ENCODE measurements at regions not wholly inside any gene's neighbourhood (a gene's known extent, or its start where the extent isn't known, plus 50 kb on each side); places are given as distances from the start of the nearest gene placed in this dataset.

DNA sequence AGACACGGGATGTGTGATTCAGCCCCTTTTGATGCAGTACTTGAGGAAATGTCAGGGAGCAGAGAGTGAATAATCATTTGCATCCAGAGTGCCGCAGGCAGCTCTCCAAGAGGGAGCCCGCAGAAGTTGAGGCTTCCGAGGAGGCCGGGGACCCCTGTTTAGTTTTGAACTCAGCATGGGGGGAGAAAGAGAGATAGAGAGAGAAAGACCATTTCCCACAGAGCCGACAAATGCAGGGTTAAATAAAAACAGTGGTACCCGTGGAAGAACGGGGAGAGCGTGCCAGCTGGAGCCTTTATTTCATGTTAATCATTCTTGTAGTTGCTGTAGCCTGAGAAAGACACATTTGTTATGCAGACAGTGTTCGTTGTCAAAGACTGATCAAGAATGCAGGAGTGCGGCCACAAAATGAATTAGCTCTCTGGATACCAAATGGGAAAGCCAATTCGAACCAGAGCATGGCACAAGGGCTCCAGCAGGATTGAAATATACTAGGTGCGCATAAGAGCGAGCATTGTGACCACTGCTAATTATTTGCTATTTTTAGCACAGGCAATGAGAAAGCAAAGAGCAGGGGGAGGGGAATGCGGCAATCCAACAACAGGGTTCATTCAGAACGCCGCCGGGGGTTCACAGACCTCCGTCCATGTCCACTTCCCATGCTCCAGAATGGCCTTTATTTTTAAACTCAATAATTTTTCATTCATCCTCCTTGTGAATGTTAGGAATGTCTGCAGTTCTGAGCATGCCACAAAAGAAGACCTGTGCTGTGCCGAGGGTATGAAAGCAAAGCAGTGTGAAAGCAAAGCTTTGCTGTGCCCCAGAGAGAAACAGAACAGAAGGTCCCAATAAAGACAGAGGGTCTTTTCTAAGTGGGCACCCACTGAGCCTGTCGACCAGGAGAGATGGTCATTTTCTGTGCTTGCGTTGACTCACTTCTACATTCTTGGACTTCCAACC, 243.9 kb upstream of the VCX3A start:
- no peak for DNase-seq (ENCODE audit: low spot score)

- DNase-seq (ENCODE audit: low spot score) = no peak
Measured at GRCh38 chrX:6777238-6778002, 242.5 kb upstream of the VCX3A start.

GRCh38 chrX:6770936-6771335, 236.0 kb upstream of the VCX3A start:
- DNase-seq (ENCODE audit: low spot score) = no peak

GRCh38 chrX:6768881-6769280, 234.0 kb upstream of the VCX3A start:
- DNase-seq (ENCODE audit: low spot score) = no peak

DNA sequence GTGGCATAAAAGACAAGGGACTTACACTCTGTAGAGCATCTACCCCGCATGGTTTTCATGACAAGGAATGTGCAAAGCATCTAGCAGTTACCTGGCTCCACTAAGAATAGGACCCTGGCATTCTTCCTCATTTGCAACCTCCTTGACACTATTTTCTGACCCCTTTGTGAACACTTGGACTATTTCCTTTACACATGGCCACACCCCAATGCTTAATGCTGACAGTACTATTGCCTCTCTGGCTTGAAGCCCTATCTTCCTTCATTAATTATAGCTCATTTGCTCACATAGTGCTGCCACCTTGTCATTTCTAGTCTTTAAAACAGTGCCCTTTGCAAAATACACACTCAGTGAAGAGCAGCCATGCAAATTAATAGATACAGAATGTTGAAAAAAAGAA, 226.3 kb upstream of the VCX3A start:
- no peak for DNase-seq (ENCODE audit: low spot score)

DNA sequence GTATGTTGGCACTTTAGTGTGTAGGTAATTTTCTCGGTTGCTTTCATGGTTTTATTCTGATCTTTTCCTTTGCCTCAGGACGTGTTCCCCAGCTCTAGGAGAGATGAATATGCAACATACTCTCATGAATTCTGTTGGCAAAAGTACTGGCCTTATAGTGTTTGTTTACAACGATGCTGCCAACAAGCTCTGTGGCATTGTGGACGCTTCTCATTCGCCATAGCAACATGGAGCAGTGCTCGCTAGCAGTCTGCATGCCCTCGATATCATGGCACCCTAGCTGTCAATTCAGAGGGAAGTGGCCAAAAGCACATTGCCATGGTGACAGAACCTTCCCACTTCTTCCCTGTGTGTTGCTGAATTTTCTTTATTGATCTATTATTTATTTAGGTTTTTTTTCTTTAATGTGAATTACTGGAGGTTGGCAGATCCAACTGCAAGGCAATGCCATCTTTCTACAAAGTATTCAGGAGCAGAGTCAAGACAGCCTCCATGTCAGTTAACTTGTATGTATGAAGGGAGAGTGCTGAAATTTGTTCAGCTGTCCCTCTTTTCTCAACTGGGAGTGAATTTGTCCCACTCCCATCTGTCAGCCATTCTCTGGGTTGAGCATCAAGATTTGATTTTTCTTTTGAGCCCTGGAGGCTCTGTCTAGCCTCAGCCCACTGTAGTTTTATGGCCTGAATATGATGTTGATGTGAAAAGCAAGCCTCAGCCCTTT, 224.9 kb upstream of the VCX3A start:
- DNase-seq (ENCODE audit: low spot score) = no peak

- no peak for DNase-seq (ENCODE audit: low spot score)
Measured at GRCh38 chrX:6758234-6758633, 223.3 kb upstream of the VCX3A start.

GRCh38 chrX:6757631-6758030, 222.7 kb upstream of the VCX3A start:
- DNase-seq (ENCODE audit: low spot score) = no peak

DNA sequence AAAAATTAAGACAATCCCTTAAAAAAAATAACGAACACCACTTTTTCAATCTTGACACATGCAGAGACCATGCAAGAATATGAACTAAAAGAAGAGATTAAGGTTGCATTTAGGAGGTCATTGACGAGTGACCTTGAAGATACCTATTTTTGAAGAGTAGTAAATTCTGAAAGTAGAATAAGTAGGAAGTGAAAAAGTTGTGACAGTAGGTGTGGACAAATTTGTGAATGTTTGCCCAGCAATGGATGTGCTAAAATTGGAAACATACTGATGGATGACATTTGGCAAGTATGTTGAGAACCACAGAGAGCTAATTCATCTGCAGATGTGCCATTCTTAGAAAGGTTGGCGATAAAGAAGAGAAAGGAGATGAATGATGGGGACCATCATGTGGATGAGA, 213.7 kb upstream of the VCX3A start:
- DNase-seq (ENCODE audit: low spot score) = no peak

- no peak for DNase-seq (ENCODE audit: low spot score)
Measured at GRCh38 chrX:6738518-6739470, 203.9 kb upstream of the VCX3A start.

GRCh38 chrX:6734844-6735634, 200.1 kb upstream of the VCX3A start:
- no peak for DNase-seq (ENCODE audit: low spot score)

DNA sequence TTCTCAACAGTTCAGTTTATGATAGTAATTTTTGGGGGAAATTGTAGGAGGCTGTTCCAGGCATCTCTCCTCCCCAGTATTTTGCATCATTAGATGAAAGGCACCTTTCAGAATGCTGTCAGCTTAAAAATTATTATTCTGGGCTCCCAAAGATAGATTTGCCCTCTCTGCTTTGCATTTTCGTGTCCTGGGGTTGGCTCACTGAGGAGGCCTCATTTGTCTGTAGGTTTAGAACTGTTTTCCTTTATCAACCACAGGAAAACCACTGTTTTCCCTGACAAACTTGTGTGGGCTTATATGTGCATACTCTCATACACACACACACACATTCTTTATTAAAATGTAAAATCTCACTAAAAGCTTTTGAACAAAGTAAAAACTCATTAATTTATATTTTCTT, 197.2 kb upstream of the VCX3A start:
- no peak for DNase-seq (ENCODE audit: low spot score)

DNA sequence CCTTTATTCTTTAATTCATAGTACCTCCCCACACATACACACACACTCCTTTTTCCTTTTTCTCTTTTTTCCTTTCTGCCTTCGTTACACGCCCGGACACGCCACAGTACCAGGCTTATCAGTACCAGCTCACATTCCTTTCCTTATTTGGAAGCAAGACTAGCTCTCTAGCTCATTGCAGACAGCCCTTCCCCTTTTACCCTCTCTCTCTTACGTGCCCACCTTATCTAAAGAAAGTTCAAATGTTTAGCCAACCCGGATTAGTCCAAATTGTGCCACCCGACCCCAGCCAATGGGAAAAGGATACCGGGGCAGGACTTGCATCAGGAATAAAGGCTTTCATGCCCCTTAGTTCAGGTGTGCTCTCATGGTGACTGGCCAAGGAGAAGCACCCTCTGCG, 194.7 kb upstream of the VCX3A start:
- DNase-seq (ENCODE audit: low spot score) = no peak

DNA sequence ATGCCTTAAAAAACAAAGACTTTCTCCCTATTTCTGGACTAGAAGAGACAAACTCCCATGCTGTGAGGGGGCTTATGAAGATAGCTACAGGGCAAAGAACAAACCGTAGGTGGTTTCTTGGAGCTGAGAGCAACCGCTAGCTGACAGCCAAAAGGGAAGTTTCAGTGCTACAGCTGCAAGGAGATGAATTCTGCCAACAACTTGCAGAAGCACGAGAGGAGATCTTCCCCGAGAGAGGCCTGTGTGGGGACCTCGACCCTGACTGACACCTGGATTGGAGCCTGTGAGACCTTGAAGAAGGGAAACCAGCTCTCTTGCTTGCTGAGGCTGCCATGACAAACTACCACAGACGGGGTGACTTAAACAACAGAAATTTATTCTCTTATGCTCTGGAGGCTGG, 183.8 kb upstream of the VCX3A start:
- no peak for DNase-seq (ENCODE audit: low spot score)

DNA sequence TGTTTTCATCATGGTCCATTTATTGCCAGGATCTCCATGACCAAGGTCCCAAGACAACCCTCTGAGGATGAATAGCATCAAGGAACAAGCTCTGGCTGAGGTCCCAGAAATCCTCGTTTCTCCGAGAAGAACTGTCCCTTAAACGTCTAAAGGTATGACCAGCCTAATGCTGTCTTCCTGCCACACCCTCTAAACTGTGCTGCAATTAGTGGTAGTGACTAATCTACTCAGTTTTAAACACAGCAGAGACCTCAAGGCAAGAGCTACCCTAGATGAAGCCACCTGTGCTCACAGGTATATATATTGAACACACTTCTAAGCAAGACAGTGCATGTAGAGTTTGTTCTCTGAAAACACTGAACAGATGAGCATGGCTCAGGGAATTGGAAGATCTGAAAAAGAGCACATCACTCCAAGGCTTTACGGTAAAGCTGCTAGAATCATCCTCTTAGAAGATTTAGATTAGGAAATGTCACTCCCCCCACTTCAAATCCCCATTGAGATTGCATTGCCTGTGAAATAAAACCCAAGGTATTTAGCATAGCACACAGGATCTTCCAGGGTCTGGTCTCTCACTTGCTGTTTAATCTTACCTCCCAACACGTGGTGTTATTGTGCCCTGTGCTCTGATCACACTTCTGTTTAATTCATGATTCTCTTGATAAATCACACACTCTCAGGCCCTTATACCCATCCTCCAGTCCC, 173.9 kb upstream of the VCX3A start:
- no peak for DNase-seq (ENCODE audit: low spot score)

DNA sequence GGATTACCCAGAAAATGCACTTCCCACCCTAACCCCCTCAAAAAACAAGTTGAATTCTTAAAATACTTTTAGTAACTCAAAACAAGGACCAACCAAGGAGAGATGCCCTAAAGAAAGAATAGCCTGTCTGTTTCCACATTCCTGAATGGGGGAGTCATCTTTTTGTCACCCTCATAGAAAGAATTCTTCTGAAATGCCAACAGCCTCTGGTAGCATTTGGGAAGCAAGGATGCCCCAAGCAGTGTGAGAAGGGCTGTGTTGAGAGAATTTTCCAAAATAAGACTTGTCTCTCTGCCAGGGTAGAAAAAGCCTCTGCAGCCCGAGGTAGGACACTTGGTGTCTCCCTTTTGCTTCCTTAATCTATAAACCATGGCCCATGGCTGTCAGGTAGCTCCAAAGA, 173.1 kb upstream of the VCX3A start:
- no peak for DNase-seq (ENCODE audit: low spot score)

- no peak for DNase-seq (ENCODE audit: low spot score)
Measured at GRCh38 chrX:6707497-6707896, 172.6 kb upstream of the VCX3A start.

GRCh38 chrX:6701085-6701484, 166.2 kb upstream of the VCX3A start:
- no peak for DNase-seq (ENCODE audit: low spot score)

GRCh38 chrX:6695717-6696116, 160.8 kb upstream of the VCX3A start:
- DNase-seq (ENCODE audit: low spot score) = no peak

- no peak for DNase-seq (ENCODE audit: low spot score)
Measured at GRCh38 chrX:6694977-6695376, 160.1 kb upstream of the VCX3A start.

Measured in GM03348 (cell line).